IPS-NIHi11 (cell line): ENCODE measurements at regions not wholly inside any gene's neighbourhood (a gene's known extent, or its start where the extent isn't known, plus 50 kb on each side); places are given as distances from the start of the nearest gene placed in this dataset.
"Not testable (repeated sequence)": the region's sequence is repeated elsewhere in the genome, so short reads cannot be mapped to it uniquely, and the experiment has no call there.

Source experiments
- DNase-seq: peaks from one replicate; pipeline ENCODE4 v3.0.0; 2012; ENCODE audit warnings: mixed read lengths, low spot score

- DNase-seq: no peak
These were observed 1349.3 kb downstream of the OTOL1 start for GRCh38 chr3:162845918-162846317.

GRCh38 chr3:162847511-162847910 is 1350.9 kb downstream of the OTOL1 start:
- DNase-seq: no peak

- no peak for DNase-seq
These were observed 1367.0 kb downstream of the OTOL1 start for GRCh38 chr3:162863579-162863978.

- no peak for DNase-seq
These were observed 1368.9 kb downstream of the OTOL1 start for GRCh38 chr3:162865466-162865865.

- no peak for DNase-seq
These were observed 1382.5 kb downstream of the OTOL1 start for GRCh38 chr3:162879021-162879562.

- no peak for DNase-seq
These were observed 1387.8 kb downstream of the OTOL1 start for GRCh38 chr3:162884373-162884772.

GRCh38 chr3:162892921-162893793 is 1396.5 kb downstream of the OTOL1 start:
- DNase-seq: no peak

- no peak for DNase-seq
These were observed 1400.7 kb downstream of the OTOL1 start for GRCh38 chr3:162897291-162897690.

- no peak for DNase-seq
These were observed 1435.9 kb downstream of the OTOL1 start for GRCh38 chr3:162932503-162932902.

- no peak for DNase-seq
These were observed 1437.0 kb downstream of the OTOL1 start for GRCh38 chr3:162933656-162934055.

- DNase-seq: no peak
These were observed 1440.1 kb downstream of the OTOL1 start for GRCh38 chr3:162936706-162937105.

GRCh38 chr3:162938083-162938482 is 1441.5 kb downstream of the OTOL1 start:
- DNase-seq: no peak

GRCh38 chr3:162945626-162946025 is 1449.0 kb downstream of the OTOL1 start:
- no peak for DNase-seq

GRCh38 chr3:162956711-162957110 is 1460.1 kb downstream of the OTOL1 start:
- no peak for DNase-seq

- DNase-seq: no peak
These were observed 1463.7 kb downstream of the OTOL1 start for GRCh38 chr3:162960269-162960668.

GRCh38 chr3:162970292-162970691 is 1473.7 kb downstream of the OTOL1 start:
- DNase-seq: no peak

- no peak for DNase-seq
These were observed 1475.1 kb downstream of the OTOL1 start for GRCh38 chr3:162971715-162972114.

- DNase-seq: no peak
These were observed 1476.9 kb downstream of the OTOL1 start for GRCh38 chr3:162973428-162973917.

GRCh38 chr3:162978136-162978535 is 1481.5 kb downstream of the OTOL1 start:
- DNase-seq: no peak

GRCh38 chr3:162984746-162985145 is 1488.1 kb downstream of the OTOL1 start:
- DNase-seq: no peak

- not testable (repeated sequence) for DNase-seq
These were observed 1490.6 kb downstream of the OTOL1 start for GRCh38 chr3:162987085-162987794.

GRCh38 chr3:162992741-162993140 is 1496.1 kb downstream of the OTOL1 start:
- DNase-seq: no peak

- no peak for DNase-seq
These were observed 1497.6 kb downstream of the OTOL1 start for GRCh38 chr3:162994165-162994564.
